Liver (tissue), 3 donors: ENCODE measurements at regions not wholly inside any gene's neighbourhood (a gene's known extent, or its start where the extent isn't known, plus 50 kb on each side); places are given as distances from the start of the nearest gene placed in this dataset.

Experiments used
- HNF4G ChIP-seq: IDR thresholded peaks from 2 replicates; pipeline ENCODE4 v1.6.1; 2016; ENCODE audit warnings: antibody characterized with exemption
- RXRA ChIP-seq, 2 donors: IDR thresholded peaks; 2 replicates each; pipeline ENCODE4 v1.6.1; 2017 to 2018; ENCODE audit warnings: antibody characterized with exemption in 2 of 2, mild to moderate bottlenecking in 1 of 2
- TF ChIP-seq, protein P1 (sequence below): fragments of 150-350 bp; IDR thresholded peaks from 2 replicates; pipeline ENCODE4 v1.5.1; 2017; ENCODE audit warnings: improper control_type of control experiment, low read depth, low read length; ENCODE audit not compliant: missing input control
- TF ChIP-seq, protein P2 (sequence below): IDR thresholded peaks from 2 replicates; pipeline ENCODE4 v1.6.1; 2016; ENCODE audit warnings: antibody characterized with exemption
- donor health status: healthy.
- donor health status: healthy.

DNA sequence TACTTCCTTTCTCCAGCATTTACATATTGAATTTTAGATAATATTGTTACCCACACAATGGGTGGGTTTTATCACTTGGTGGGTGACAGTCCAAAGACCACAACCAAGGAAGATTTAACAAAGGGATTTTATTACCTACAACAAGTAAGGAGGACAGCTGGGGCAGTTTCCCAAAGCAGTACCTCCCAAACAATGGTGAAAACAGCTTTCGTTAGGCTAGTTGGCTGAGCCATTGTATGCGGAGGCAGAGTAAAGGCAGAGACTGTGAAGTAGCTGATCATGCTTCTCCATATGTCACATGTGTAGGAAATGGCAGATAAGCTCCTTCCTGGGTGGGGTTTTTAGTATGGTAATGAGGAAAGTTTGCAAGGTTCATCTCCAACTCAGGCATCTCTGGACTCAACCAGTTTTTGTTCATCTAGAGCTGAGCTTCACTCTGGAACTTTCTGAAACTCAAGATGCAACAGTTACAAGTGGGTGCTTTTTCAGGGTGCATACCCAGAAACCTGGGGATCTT is 104.3 kb upstream of the PSMD7 start:
- TF ChIP-seq, protein P1, sequence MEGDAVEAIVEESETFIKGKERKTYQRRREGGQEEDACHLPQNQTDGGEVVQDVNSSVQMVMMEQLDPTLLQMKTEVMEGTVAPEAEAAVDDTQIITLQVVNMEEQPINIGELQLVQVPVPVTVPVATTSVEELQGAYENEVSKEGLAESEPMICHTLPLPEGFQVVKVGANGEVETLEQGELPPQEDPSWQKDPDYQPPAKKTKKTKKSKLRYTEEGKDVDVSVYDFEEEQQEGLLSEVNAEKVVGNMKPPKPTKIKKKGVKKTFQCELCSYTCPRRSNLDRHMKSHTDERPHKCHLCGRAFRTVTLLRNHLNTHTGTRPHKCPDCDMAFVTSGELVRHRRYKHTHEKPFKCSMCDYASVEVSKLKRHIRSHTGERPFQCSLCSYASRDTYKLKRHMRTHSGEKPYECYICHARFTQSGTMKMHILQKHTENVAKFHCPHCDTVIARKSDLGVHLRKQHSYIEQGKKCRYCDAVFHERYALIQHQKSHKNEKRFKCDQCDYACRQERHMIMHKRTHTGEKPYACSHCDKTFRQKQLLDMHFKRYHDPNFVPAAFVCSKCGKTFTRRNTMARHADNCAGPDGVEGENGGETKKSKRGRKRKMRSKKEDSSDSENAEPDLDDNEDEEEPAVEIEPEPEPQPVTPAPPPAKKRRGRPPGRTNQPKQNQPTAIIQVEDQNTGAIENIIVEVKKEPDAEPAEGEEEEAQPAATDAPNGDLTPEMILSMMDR: no peak
- TF ChIP-seq RXRA (IDR thresholded peaks at IDR 0.05): no peak
- TF ChIP-seq, protein P2, sequence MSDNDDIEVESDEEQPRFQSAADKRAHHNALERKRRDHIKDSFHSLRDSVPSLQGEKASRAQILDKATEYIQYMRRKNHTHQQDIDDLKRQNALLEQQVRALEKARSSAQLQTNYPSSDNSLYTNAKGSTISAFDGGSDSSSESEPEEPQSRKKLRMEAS: no peak
- TF ChIP-seq HNF4G: no peak
